VCaP (cell line): ENCODE measurements at regions not wholly inside any gene's neighbourhood (a gene's known extent, or its start where the extent isn't known, plus 50 kb on each side); places are given as distances from the start of the nearest gene placed in this dataset.
"Not testable (repeated sequence)": the region's sequence is repeated elsewhere in the genome, so short reads cannot be mapped to it uniquely, and the experiment has no call there.

Source experiments
- H3K27ac ChIP-seq: fragments of 450-650 bp; 2 replicates; pipeline ENCODE4 v1.5.1; 2017
- TF ChIP-seq, protein P1 (sequence below): fragments of 450-650 bp; conservative IDR thresholded peaks from 2 replicates; pipeline ENCODE4 v1.5.1; 2017; ENCODE audit warnings: mild to moderate bottlenecking, moderate library complexity

GRCh38 chr16:47881574-47881973 lies 274.2 kb downstream of the ABCC12 start:
- TF ChIP-seq, protein P1, sequence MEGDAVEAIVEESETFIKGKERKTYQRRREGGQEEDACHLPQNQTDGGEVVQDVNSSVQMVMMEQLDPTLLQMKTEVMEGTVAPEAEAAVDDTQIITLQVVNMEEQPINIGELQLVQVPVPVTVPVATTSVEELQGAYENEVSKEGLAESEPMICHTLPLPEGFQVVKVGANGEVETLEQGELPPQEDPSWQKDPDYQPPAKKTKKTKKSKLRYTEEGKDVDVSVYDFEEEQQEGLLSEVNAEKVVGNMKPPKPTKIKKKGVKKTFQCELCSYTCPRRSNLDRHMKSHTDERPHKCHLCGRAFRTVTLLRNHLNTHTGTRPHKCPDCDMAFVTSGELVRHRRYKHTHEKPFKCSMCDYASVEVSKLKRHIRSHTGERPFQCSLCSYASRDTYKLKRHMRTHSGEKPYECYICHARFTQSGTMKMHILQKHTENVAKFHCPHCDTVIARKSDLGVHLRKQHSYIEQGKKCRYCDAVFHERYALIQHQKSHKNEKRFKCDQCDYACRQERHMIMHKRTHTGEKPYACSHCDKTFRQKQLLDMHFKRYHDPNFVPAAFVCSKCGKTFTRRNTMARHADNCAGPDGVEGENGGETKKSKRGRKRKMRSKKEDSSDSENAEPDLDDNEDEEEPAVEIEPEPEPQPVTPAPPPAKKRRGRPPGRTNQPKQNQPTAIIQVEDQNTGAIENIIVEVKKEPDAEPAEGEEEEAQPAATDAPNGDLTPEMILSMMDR = no peak
- H3K27ac ChIP-seq = no peak overlapping the region

GRCh38 chr16:47880653-47881052 lies 275.1 kb downstream of the ABCC12 start:
- TF ChIP-seq, protein P1 = no peak
- no peak overlapping the region for H3K27ac ChIP-seq

DNA sequence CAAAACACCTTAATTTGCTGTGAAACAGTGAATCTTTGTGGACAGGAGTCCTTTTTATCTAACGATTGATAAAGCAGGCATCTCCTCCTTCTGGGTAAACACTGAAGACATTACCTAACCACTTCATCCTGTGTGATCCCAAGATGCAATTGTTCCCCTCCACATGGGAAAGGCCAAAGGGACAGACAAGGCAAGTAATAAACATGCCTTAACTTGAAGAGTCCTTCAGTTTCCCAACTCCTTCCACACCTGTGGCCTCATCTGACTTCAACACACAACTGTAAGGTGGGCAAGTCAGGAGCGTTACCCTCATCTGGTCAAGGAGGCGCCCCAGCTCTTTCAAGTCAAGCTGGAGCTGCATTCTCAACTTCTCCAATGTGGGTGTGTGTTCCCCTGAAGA lies 278.6 kb downstream of the ABCC12 start:
- no peak overlapping the region for H3K27ac ChIP-seq
- TF ChIP-seq, protein P1 = no peak

DNA sequence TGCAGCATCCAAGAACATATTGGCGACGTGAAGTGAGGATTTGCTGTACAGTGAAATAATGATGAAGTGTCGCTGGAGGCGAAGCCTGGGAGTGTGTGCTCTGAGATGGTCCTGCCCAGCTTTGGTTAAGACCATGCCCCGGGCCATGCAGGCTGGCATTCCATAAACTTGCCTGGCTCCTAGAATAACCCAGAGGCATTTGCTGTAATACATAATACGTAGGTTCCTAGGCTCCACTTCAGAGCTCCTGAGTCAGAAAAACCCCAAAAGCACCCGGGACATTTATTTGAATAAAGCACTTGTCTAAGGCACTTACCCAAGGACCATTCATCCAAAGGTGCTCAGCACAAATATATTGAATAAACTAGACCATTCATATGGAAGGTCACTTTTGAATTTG lies 279.3 kb downstream of the ABCC12 start:
- TF ChIP-seq, protein P1 = no peak

GRCh38 chr16:47873434-47873833 lies 282.4 kb downstream of the ABCC12 start:
- TF ChIP-seq, protein P1 = no peak
- no peak overlapping the region for H3K27ac ChIP-seq

More for the DNA sequence above, 279.3 kb downstream of the ABCC12 start:
- no peak overlapping the region for H3K27ac ChIP-seq

DNA sequence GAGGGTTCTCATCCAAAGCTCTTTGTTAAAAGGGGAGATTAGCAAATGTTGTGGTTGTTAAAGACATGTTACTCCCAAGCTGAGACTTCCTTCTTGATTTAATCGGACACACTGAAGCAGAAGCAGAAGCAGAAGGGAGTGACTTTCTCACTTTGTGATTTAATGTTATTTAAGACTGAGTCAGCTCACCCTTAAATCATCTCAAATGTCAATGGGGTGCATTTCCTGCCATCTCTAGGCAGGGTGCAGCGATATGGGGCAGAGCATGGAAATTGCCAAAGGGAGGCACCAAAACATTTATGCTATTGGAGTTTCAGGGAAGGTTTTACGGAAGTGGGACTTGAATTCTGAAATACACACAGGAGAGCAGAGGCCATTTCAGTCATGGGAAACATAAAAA lies 283.6 kb downstream of the ABCC12 start:
- H3K27ac ChIP-seq = no peak overlapping the region
- TF ChIP-seq, protein P1 = no peak

DNA sequence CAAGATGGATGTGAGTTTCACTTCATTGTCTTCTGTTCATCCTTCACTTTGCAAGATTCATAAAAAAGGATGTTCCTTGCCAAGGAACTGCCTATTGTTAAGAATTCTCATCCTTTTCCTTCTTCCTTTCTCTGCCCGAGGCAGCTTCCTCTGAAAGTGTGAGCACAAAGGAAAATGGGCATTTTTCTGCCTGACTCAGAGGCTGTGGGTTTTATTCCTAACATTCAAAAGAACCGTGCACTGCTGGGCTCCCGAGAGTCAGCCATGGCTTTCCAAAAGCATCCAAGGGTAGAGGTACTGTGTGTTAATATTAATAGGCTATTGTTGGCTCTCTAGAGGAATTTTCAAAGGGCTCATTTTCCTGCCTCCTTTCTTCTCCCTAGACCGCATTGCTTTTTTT lies 289.4 kb downstream of the ABCC12 start:
- H3K27ac ChIP-seq = no peak overlapping the region
- TF ChIP-seq, protein P1 = no peak

DNA sequence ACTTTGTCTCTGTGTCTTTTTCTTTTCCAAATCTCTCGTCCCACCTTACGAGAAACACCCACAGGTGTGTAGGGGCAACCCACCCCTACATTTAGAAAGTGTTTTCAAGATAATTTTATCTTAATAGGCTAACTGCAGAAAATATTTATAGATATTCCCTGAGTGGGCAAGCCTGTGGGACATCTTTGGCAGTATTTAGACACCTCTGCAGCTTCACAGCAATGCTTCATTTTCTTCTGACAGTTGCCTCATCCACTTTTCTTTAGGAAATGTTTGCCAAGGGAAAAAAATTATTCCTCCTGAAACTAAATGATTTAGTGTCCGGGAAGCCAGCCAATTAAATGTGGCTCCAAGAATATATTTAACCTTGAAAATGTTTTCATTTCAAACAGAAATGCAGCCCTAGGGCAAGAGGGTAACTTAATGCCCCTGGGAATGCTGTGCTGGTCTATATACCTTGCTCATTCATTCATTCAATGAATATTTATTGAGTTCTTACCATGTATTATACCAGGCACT lies 290.4 kb downstream of the ABCC12 start:
- TF ChIP-seq, protein P1 = no peak
- no peak overlapping the region for H3K27ac ChIP-seq

DNA sequence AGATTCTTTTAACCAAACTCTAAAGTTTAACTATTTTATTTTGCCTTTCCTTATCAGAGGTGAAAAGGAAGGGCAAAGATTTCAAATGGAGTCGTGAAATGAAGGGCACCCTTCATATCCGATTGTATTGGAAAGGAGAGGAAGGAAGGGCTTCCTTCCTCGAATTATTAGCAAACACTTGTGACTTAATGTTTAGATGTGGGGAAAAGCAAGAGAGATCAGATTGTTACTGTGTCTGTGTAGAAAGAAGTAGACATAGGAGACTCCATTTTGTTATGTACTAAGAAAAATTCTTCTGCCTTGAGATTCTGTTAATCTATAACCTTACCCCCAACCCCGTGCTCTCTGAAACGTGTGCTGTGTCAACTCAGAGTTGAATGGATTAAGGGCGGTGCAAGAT lies 291.5 kb downstream of the ABCC12 start:
- H3K27ac ChIP-seq = not testable (repeated sequence)
